ENCODE measurements at regions not wholly inside any gene's neighbourhood (a gene's known extent, or its start where the extent isn't known, plus 50 kb on each side); places are given as distances from the start of the nearest gene placed in this dataset.

- Histone ChIP-seq H3K9me3 (no peaks in the 10 kb centered on the region), H3K27ac (ENCODE audit: low read length) (no peak overlapping the region), H3K4me1 (ENCODE audit: control insufficient read depth in 1 of 2, extremely low read depth in 1 of 2, insufficient read depth in 2 of 2, low read length in 2 of 2) (no peaks in the 10 kb centered on the region), H3K4me3 (ENCODE audit: control insufficient read depth in 1 of 2, extremely low read depth in 1 of 2, low read length in 1 of 2) (no peak overlapping the region), H3K36me3 (ENCODE audit: control insufficient read depth in 2 of 2, extremely low read depth in 1 of 2, insufficient read depth in 1 of 2, low read length in 1 of 2) (no peaks in the 10 kb centered on the region), H3K27me3 (replicated peaks in 1 of 2; ENCODE audit: control insufficient read depth in 2 of 2, extremely low read depth in 1 of 2, insufficient read depth in 2 of 2, low read length in 1 of 2) (no peaks in the 10 kb centered on the region)
- CTCF ChIA-PET = no interaction called here
- peaks cover 0 to 7% (median 0%) of the 10 kb centered on the region in 3 donors for H3K4me1 Mint-ChIP-seq
- H3K27ac Mint-ChIP-seq = no peak overlapping the region
- H3K4me3 Mint-ChIP-seq = no peak overlapping the region
- H3K36me3 Mint-ChIP-seq = no peaks in the 10 kb centered on the region
- ATAC-seq (replicated peaks in 1 of 4) = no peak
- WGBS (ENCODE audit: insufficient coverage) = no CpG with 5 or more reads among the region's 1 CpG
- POLR2A ChIA-PET = no interaction called here
- H3K27me3 Mint-ChIP-seq = no peaks in the 10 kb centered on the region
- no peaks in the 10 kb centered on the region for H3K9me3 Mint-ChIP-seq
- no peak for DNase-seq
Observed at GRCh38 chr5:98483301-98483685, 290.2 kb upstream of the RGMB start.

DNA sequence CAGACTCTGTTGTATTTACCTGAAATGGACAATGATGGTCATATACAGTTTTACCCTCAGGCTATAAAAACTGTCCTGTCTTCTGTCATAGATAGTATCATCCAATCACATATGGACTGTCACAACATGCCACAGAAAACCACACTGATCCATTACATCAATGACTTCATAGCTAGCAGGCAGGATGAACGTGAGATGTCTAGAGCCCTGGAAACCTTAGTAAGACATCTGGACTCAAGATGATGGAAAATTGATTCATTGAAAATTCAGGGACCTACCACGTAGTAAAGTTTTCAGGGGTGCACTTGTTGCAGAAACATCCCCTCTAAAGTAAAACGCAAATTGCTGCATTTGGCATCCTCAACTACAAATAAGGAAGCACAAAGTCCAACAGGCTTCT lies 284.4 kb upstream of the RGMB start:
- Mint-ChIP-seq H3K36me3 (peaks cover 4% of the 10 kb centered on the region), H3K4me1 (peaks cover 0 to 5% (median 2%) of the 10 kb centered on the region in 3 donors), H3K4me3 (no peak overlapping the region), H3K9me3 (peaks cover 10 to 19% (median 12%) of the 10 kb centered on the region in 3 donors), H3K27me3 (no peaks in the 10 kb centered on the region), H3K27ac (no peak overlapping the region)
- Histone ChIP-seq H3K36me3 (ENCODE audit: control insufficient read depth in 2 of 2, extremely low read depth in 1 of 2, insufficient read depth in 1 of 2, low read length in 1 of 2) (no peaks in the 10 kb centered on the region), H3K9me3 (no peaks in the 10 kb centered on the region), H3K4me3 (ENCODE audit: control insufficient read depth in 1 of 2, extremely low read depth in 1 of 2, low read length in 1 of 2) (no peak overlapping the region), H3K27me3 (replicated peaks in 1 of 2; ENCODE audit: control insufficient read depth in 2 of 2, extremely low read depth in 1 of 2, insufficient read depth in 2 of 2, low read length in 1 of 2) (no peaks in the 10 kb centered on the region), H3K27ac (ENCODE audit: low read length) (no peak overlapping the region), H3K4me1 (ENCODE audit: control insufficient read depth in 1 of 2, extremely low read depth in 1 of 2, insufficient read depth in 2 of 2, low read length in 2 of 2) (no peaks in the 10 kb centered on the region)
- ChIA-PET POLR2A (no interaction called here), CTCF (no interaction called here)
- DNase-seq (no peak), ATAC-seq (replicated peaks in 1 of 4) (no peak)
- WGBS (ENCODE audit: insufficient coverage) = 86% methylated on average over 2 of the region's 3 CpGs

DNA sequence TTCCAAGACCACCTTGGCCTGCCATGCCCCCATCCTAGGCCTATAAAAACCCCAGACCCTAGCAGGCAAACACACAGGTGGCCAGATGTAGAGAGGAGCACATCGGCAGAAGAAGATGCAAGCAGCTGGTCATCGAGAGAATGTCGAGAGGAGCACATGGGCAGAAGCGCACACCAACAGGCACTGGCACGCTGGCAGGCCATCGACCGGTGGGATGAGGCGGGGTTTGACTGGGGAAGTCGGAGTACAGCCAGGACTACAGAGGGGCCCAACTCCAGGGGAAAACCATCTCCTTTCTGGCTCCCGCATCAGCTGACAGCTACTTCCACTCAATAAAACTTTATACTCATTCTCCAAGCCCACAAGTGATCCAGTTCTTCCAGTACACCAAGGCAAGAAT lies 283.1 kb upstream of the RGMB start:
- no peak overlapping the region for H3K27ac ChIP-seq (ENCODE audit: low read length)
- H3K9me3 ChIP-seq = no peaks in the 10 kb centered on the region
- Mint-ChIP-seq H3K9me3 (peaks cover 12 to 20% (median 16%) of the 10 kb centered on the region in 3 donors), H3K27me3 (no peaks in the 10 kb centered on the region), H3K4me1 (peaks cover 0 to 11% (median 2%) of the 10 kb centered on the region in 3 donors), H3K4me3 (no peak overlapping the region), H3K36me3 (peaks cover 4% of the 10 kb centered on the region), H3K27ac (no peak overlapping the region)
- H3K4me1 ChIP-seq (ENCODE audit: control insufficient read depth in 1 of 2, extremely low read depth in 1 of 2, insufficient read depth in 2 of 2, low read length in 2 of 2) = no peaks in the 10 kb centered on the region
- no peaks in the 10 kb centered on the region for H3K36me3 ChIP-seq (ENCODE audit: control insufficient read depth in 2 of 2, extremely low read depth in 1 of 2, insufficient read depth in 1 of 2, low read length in 1 of 2)
- ATAC-seq (replicated peaks in 1 of 4) = no peak
- 97% methylated on average over 9 of the region's 10 CpGs for WGBS (ENCODE audit: insufficient coverage)
- no peak overlapping the region for H3K4me3 ChIP-seq (ENCODE audit: control insufficient read depth in 1 of 2, extremely low read depth in 1 of 2, low read length in 1 of 2)
- CTCF ChIA-PET = no interaction called here
- POLR2A ChIA-PET = no interaction called here
- DNase-seq = no peak
- H3K27me3 ChIP-seq (replicated peaks in 1 of 2; ENCODE audit: control insufficient read depth in 2 of 2, extremely low read depth in 1 of 2, insufficient read depth in 2 of 2, low read length in 1 of 2) = no peaks in the 10 kb centered on the region

- no peaks in the 10 kb centered on the region for H3K36me3 ChIP-seq (ENCODE audit: control insufficient read depth in 2 of 2, extremely low read depth in 1 of 2, insufficient read depth in 1 of 2, low read length in 1 of 2)
- WGBS (ENCODE audit: insufficient coverage) = 50% methylated on average over 1 of the region's 1 CpG
- POLR2A ChIA-PET = no interaction called here
- no peak overlapping the region for H3K27ac ChIP-seq (ENCODE audit: low read length)
- DNase-seq (no peak), ATAC-seq (replicated peaks in 1 of 4) (peak in 3 of 4 experiments; percentile 40 to 76 (median 55))
- no peaks in the 10 kb centered on the region for H3K9me3 ChIP-seq
- peaks cover 4% of the 10 kb centered on the region for H3K36me3 Mint-ChIP-seq
- H3K27me3 ChIP-seq (replicated peaks in 1 of 2; ENCODE audit: control insufficient read depth in 2 of 2, extremely low read depth in 1 of 2, insufficient read depth in 2 of 2, low read length in 1 of 2) = no peaks in the 10 kb centered on the region
- H3K4me1 Mint-ChIP-seq = peaks cover 0 to 11% (median 2%) of the 10 kb centered on the region in 3 donors
- no peaks in the 10 kb centered on the region for H3K27me3 Mint-ChIP-seq
- CTCF ChIA-PET = no interaction called here
- peaks cover 12 to 20% (median 16%) of the 10 kb centered on the region in 3 donors for H3K9me3 Mint-ChIP-seq
- H3K4me3 Mint-ChIP-seq = no peak overlapping the region
- H3K27ac Mint-ChIP-seq = peak overlapping the region in 1 of 2 donors; percentile 76
- no peaks in the 10 kb centered on the region for H3K4me1 ChIP-seq (ENCODE audit: control insufficient read depth in 1 of 2, extremely low read depth in 1 of 2, insufficient read depth in 2 of 2, low read length in 2 of 2)
- no peak overlapping the region for H3K4me3 ChIP-seq (ENCODE audit: control insufficient read depth in 1 of 2, extremely low read depth in 1 of 2, low read length in 1 of 2)
Observed at GRCh38 chr5:98492258-98492657, 281.2 kb upstream of the RGMB start.

DNA sequence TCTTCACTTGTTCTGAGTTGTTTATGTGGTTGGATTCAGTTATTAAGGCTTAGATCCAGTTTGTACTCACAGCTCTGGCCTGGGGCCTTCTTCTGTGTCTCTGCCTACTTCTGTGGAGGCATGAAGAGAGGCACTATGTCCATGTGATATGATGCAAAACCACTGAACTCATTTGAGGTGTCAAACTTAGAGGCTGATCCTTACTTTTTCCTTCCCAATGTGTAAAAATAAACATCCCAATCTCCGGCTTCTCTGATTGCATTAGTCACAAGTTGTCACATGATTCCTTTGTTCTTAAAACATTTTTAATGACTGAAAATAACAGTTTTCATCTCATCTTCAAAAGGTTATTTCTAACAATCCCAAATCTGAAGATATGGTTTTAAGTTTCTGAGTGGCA lies 276.0 kb upstream of the RGMB start:
- Histone ChIP-seq H3K27ac (ENCODE audit: low read length) (no peak overlapping the region), H3K27me3 (replicated peaks in 1 of 2; ENCODE audit: control insufficient read depth in 2 of 2, extremely low read depth in 1 of 2, insufficient read depth in 2 of 2, low read length in 1 of 2) (no peaks in the 10 kb centered on the region), H3K4me1 (ENCODE audit: control insufficient read depth in 1 of 2, extremely low read depth in 1 of 2, insufficient read depth in 2 of 2, low read length in 2 of 2) (peaks cover 0 to 7% of the 10 kb centered on the region in 2 experiments), H3K36me3 (ENCODE audit: control insufficient read depth in 2 of 2, extremely low read depth in 1 of 2, insufficient read depth in 1 of 2, low read length in 1 of 2) (no peaks in the 10 kb centered on the region), H3K9me3 (no peaks in the 10 kb centered on the region), H3K4me3 (ENCODE audit: control insufficient read depth in 1 of 2, extremely low read depth in 1 of 2, low read length in 1 of 2) (no peak overlapping the region)
- Mint-ChIP-seq H3K4me3 (no peak overlapping the region), H3K27me3 (no peaks in the 10 kb centered on the region), H3K36me3 (peaks cover 3% of the 10 kb centered on the region), H3K4me1 (peaks cover 0 to 25% (median 1%) of the 10 kb centered on the region in 3 donors), H3K9me3 (peaks cover 9 to 14% (median 11%) of the 10 kb centered on the region in 3 donors), H3K27ac (no peak overlapping the region)
- ATAC-seq (replicated peaks in 1 of 4) (no peak), DNase-seq (no peak)
- POLR2A ChIA-PET = no interaction called here
- WGBS (ENCODE audit: insufficient coverage) = no CpG with 5 or more reads among the region's 1 CpG
- CTCF ChIA-PET = no interaction called here

GRCh38 chr5:98498028-98498427 lies 275.4 kb upstream of the RGMB start:
- Histone ChIP-seq H3K36me3 (ENCODE audit: control insufficient read depth in 2 of 2, extremely low read depth in 1 of 2, insufficient read depth in 1 of 2, low read length in 1 of 2) (no peaks in the 10 kb centered on the region), H3K4me1 (ENCODE audit: control insufficient read depth in 1 of 2, extremely low read depth in 1 of 2, insufficient read depth in 2 of 2, low read length in 2 of 2) (peaks cover 0 to 7% of the 10 kb centered on the region in 2 experiments), H3K27ac (ENCODE audit: low read length) (no peak overlapping the region), H3K27me3 (replicated peaks in 1 of 2; ENCODE audit: control insufficient read depth in 2 of 2, extremely low read depth in 1 of 2, insufficient read depth in 2 of 2, low read length in 1 of 2) (no peaks in the 10 kb centered on the region), H3K4me3 (ENCODE audit: control insufficient read depth in 1 of 2, extremely low read depth in 1 of 2, low read length in 1 of 2) (no peak overlapping the region), H3K9me3 (no peaks in the 10 kb centered on the region)
- H3K36me3 Mint-ChIP-seq = no peaks in the 10 kb centered on the region
- POLR2A ChIA-PET = no interaction called here
- H3K4me1 Mint-ChIP-seq = peaks cover 0 to 22% (median 0%) of the 10 kb centered on the region in 3 donors
- ATAC-seq (replicated peaks in 1 of 4) (no peak), DNase-seq (no peak)
- no peaks in the 10 kb centered on the region for H3K27me3 Mint-ChIP-seq
- no peak overlapping the region for H3K27ac Mint-ChIP-seq
- peaks cover 6 to 11% (median 8%) of the 10 kb centered on the region in 3 donors for H3K9me3 Mint-ChIP-seq
- H3K4me3 Mint-ChIP-seq = no peak overlapping the region
- WGBS (ENCODE audit: insufficient coverage) = 11% methylated on average over 1 of the region's 2 CpGs
- CTCF ChIA-PET = no interaction called here

- Mint-ChIP-seq H3K9me3 (peaks cover 0 to 3% (median 0%) of the 10 kb centered on the region in 3 donors), H3K4me1 (peaks cover 0 to 18% (median 0%) of the 10 kb centered on the region in 3 donors), H3K27me3 (no peaks in the 10 kb centered on the region), H3K4me3 (no peak overlapping the region), H3K27ac (no peak overlapping the region), H3K36me3 (no peaks in the 10 kb centered on the region)
- DNase-seq = no peak
- ChIA-PET POLR2A (interaction anchor here in 1 of 2 donors (0.6 kb wide), 1 partner anchor 239 kb away, joined by 4 read pairs; no protein-coding TSS in a partner anchor), CTCF (no interaction called here)
- 83% methylated on average over 1 of the region's 1 CpG for WGBS (ENCODE audit: insufficient coverage)
- Histone ChIP-seq H3K4me3 (ENCODE audit: control insufficient read depth in 1 of 2, extremely low read depth in 1 of 2, low read length in 1 of 2) (no peak overlapping the region), H3K4me1 (ENCODE audit: control insufficient read depth in 1 of 2, extremely low read depth in 1 of 2, insufficient read depth in 2 of 2, low read length in 2 of 2) (peaks cover 0 to 7% of the 10 kb centered on the region in 2 experiments), H3K36me3 (ENCODE audit: control insufficient read depth in 2 of 2, extremely low read depth in 1 of 2, insufficient read depth in 1 of 2, low read length in 1 of 2) (no peaks in the 10 kb centered on the region), H3K9me3 (no peaks in the 10 kb centered on the region), H3K27me3 (replicated peaks in 1 of 2; ENCODE audit: control insufficient read depth in 2 of 2, extremely low read depth in 1 of 2, insufficient read depth in 2 of 2, low read length in 1 of 2) (no peaks in the 10 kb centered on the region), H3K27ac (ENCODE audit: low read length) (no peak overlapping the region)
- no peak for ATAC-seq (replicated peaks in 1 of 4)
Observed at GRCh38 chr5:98499892-98500291, 273.6 kb upstream of the RGMB start.
